Fibroblast of lung (primary cell): ENCODE measurements at regions not wholly inside any gene's neighbourhood (a gene's known extent, or its start where the extent isn't known, plus 50 kb on each side); places are given as distances from the start of the nearest gene placed in this dataset.

Experiments
- DNase-seq, 2 donors: peaks; one replicate each; pipeline versions ENCODE4 v3.0.0 to v3.0.0-alpha.2; 2010; ENCODE audit warnings: low read depth in 2 of 2
- H2AFZ ChIP-seq: 2 replicates; pipeline ENCODE4 v1.5.1; 2012; ENCODE audit warnings: low read length, control low read depth, inconsistent platforms
- H3K27ac ChIP-seq: 2 replicates; pipeline ENCODE4 v1.5.1; 2011; ENCODE audit warnings: low read length, control low read depth; ENCODE audit not compliant: insufficient read depth
- H3K27me3 ChIP-seq: 2 replicates; pipeline ENCODE4 v1.5.1; 2011; ENCODE audit warnings: mild to moderate bottlenecking, low read length; ENCODE audit not compliant: control insufficient read depth, insufficient read depth
- H3K36me3 ChIP-seq: 2 replicates; pipeline ENCODE4 v1.5.1; 2011; ENCODE audit warnings: low read length; ENCODE audit not compliant: control insufficient read depth, insufficient read depth
- H3K4me1 ChIP-seq: 2 replicates; pipeline ENCODE4 v1.5.1; 2011; ENCODE audit warnings: low read length; ENCODE audit not compliant: control insufficient read depth, insufficient read depth; ENCODE audit errors: extremely low read depth
- H3K4me2 ChIP-seq: 2 replicates; pipeline ENCODE4 v1.5.1; 2011; ENCODE audit warnings: low read length, control low read depth; ENCODE audit not compliant: insufficient read depth; ENCODE audit errors: extremely low read depth
- H3K4me3 ChIP-seq, 4 experiments: fragments of 200-600 bp in 1 of 4; sonication (generic) in 1 of 4; replicated peaks in 1 of 4; 2 replicates each; pipeline ENCODE4 v1.5.1; 2011 to 2016; ENCODE audit warnings: low read length in 4 of 4, low read depth in 3 of 4, mild to moderate bottlenecking in 3 of 4, control low read depth in 2 of 4, inconsistent platforms in 1 of 4, mixed read lengths in 1 of 4; ENCODE audit not compliant: insufficient read depth in 1 of 4; ENCODE audit errors: control extremely low read depth in 1 of 4
- H3K79me2 ChIP-seq: 2 replicates; pipeline ENCODE4 v1.5.1; 2012; ENCODE audit warnings: mild to moderate bottlenecking, low read length, inconsistent platforms; ENCODE audit not compliant: control insufficient read depth, insufficient read depth
- H3K9ac ChIP-seq: 2 replicates; pipeline ENCODE4 v1.5.1; 2011; ENCODE audit warnings: mild to moderate bottlenecking, low read length, control low read depth; ENCODE audit not compliant: insufficient read depth
- H3K9me3 ChIP-seq: 2 replicates; pipeline ENCODE4 v1.5.1; 2012; ENCODE audit warnings: low read depth, low read length; ENCODE audit not compliant: control insufficient read depth, insufficient read depth
- H4K20me1 ChIP-seq: 2 replicates; pipeline ENCODE4 v1.5.1; 2011; ENCODE audit warnings: low read length; ENCODE audit not compliant: control insufficient read depth, insufficient read depth; ENCODE audit errors: extremely low read depth
- CTCF ChIP-seq, 2 donors: IDR thresholded peaks in 1 of 2; conservative IDR thresholded peaks in 1 of 2; 1 replicate in 1 of 2; 2 replicates in 1 of 2; pipeline ENCODE4 v1.5.1; 2011 to 2012; ENCODE audit warnings: low read length in 2 of 2, control low read depth in 1 of 2, inconsistent platforms in 1 of 2, low read depth in 1 of 2, mild to moderate bottlenecking in 1 of 2
- EZH2 ChIP-seq: IDR thresholded peaks from 2 replicates; pipeline ENCODE4 v1.5.1; 2012; ENCODE audit warnings: low read length, control low read depth, mild to moderate bottlenecking; ENCODE audit errors: missing control alignments

- no peak overlapping the region for H3K4me2 ChIP-seq
- H3K9ac ChIP-seq: no peak overlapping the region
- no peak for DNase-seq
- no peak overlapping the region for H3K27ac ChIP-seq
- no peaks in the 10 kb centered on the region for H3K27me3 ChIP-seq
- H3K9me3 ChIP-seq: no peaks in the 10 kb centered on the region
- H3K4me3 ChIP-seq: no peak overlapping the region
- peaks cover 12% of the 10 kb centered on the region for H3K4me1 ChIP-seq
- TF ChIP-seq EZH2: no peak
- TF ChIP-seq CTCF (conservative IDR thresholded peaks at IDR 0.05 in 1 of 2, IDR thresholded peaks at IDR 0.05 in 1 of 2; ENCODE audit: low read depth in 1 of 2, low read length in 2 of 2): no peak
- H4K20me1 ChIP-seq: no peaks in the 10 kb centered on the region
- peaks cover 1% of the 10 kb centered on the region for H3K36me3 ChIP-seq
- no peak overlapping the region for H2AFZ ChIP-seq
- no peaks in the 10 kb centered on the region for H3K79me2 ChIP-seq
Measured at GRCh38 chr1:39085174-39085573, 59.0 kb downstream of the NDUFS5 start.

- no peaks in the 10 kb centered on the region for H3K9me3 ChIP-seq
- TF ChIP-seq CTCF (conservative IDR thresholded peaks at IDR 0.05 in 1 of 2, IDR thresholded peaks at IDR 0.05 in 1 of 2; ENCODE audit: low read depth in 1 of 2, low read length in 2 of 2): no peak
- TF ChIP-seq EZH2: no peak
- H2AFZ ChIP-seq: peak overlapping the region; percentile 90
- no peak overlapping the region for H3K9ac ChIP-seq
- H3K36me3 ChIP-seq: peaks cover 1% of the 10 kb centered on the region
- no peaks in the 10 kb centered on the region for H3K27me3 ChIP-seq
- peaks cover 12% of the 10 kb centered on the region for H3K4me1 ChIP-seq
- DNase-seq: peak; percentile 10 to 64
- no peaks in the 10 kb centered on the region for H3K79me2 ChIP-seq
- H3K27ac ChIP-seq: peak overlapping the region; percentile 43
- H3K4me3 ChIP-seq: no peak overlapping the region
- H3K4me2 ChIP-seq: peak overlapping the region; percentile 44
- no peaks in the 10 kb centered on the region for H4K20me1 ChIP-seq
Measured at GRCh38 chr1:39086386-39086785, 60.2 kb downstream of the NDUFS5 start.

- Histone ChIP-seq H3K4me1 (peaks cover 12% of the 10 kb centered on the region), H3K27ac (peak overlapping the region; percentile 43), H3K4me2 (peak overlapping the region; percentile 44), H4K20me1 (no peaks in the 10 kb centered on the region), H3K36me3 (peaks cover 1% of the 10 kb centered on the region), H3K9me3 (no peaks in the 10 kb centered on the region), H3K27me3 (no peaks in the 10 kb centered on the region), H3K79me2 (no peaks in the 10 kb centered on the region), H2AFZ (peak overlapping the region; percentile 90), H3K4me3 (peak overlapping the region in 1 of 4 experiments; percentile 9), H3K9ac (no peak overlapping the region)
- no peak for TF ChIP-seq EZH2
- no peak for TF ChIP-seq CTCF (conservative IDR thresholded peaks at IDR 0.05 in 1 of 2, IDR thresholded peaks at IDR 0.05 in 1 of 2; ENCODE audit: low read depth in 1 of 2, low read length in 2 of 2)
- peak; percentile 76 to 77 for DNase-seq
Measured at GRCh38 chr1:39086865-39087409, 60.8 kb downstream of the NDUFS5 start.
